ENCODE measurements at regions not wholly inside any gene's neighbourhood (a gene's known extent, or its start where the extent isn't known, plus 50 kb on each side); places are given as distances from the start of the nearest gene placed in this dataset.

- WGBS (ENCODE audit: insufficient coverage) = 60% methylated on average over 1 of the region's 2 CpGs
- no peak for DNase-seq
- H3K4me1 Mint-ChIP-seq = no peaks in the 10 kb centered on the region
These were observed 175.6 kb upstream of the LUZP2 start for GRCh38 chr11:24321229-24321628.

GRCh38 chr11:24324211-24324610 lies 172.6 kb upstream of the LUZP2 start:
- no peaks in the 10 kb centered on the region for H3K36me3 Mint-ChIP-seq
- Histone ChIP-seq H3K4me1 (ENCODE audit: control insufficient read depth in 1 of 2, extremely low read depth in 1 of 2, insufficient read depth in 2 of 2, low read length in 2 of 2) (no peaks in the 10 kb centered on the region), H3K9me3 (no peaks in the 10 kb centered on the region), H3K27me3 (replicated peaks in 1 of 2; ENCODE audit: control insufficient read depth in 2 of 2, extremely low read depth in 1 of 2, insufficient read depth in 2 of 2, low read length in 1 of 2) (no peaks in the 10 kb centered on the region), H3K27ac (ENCODE audit: low read length) (no peak overlapping the region), H3K4me3 (ENCODE audit: control insufficient read depth in 1 of 2, extremely low read depth in 1 of 2, low read length in 1 of 2) (no peak overlapping the region), H3K36me3 (ENCODE audit: control insufficient read depth in 2 of 2, extremely low read depth in 1 of 2, insufficient read depth in 1 of 2, low read length in 1 of 2) (no peaks in the 10 kb centered on the region)
- no peak for DNase-seq
- H3K4me1 Mint-ChIP-seq = no peaks in the 10 kb centered on the region
- no peak overlapping the region for H3K4me3 Mint-ChIP-seq
- H3K27me3 Mint-ChIP-seq = no peaks in the 10 kb centered on the region
- POLR2A ChIA-PET = interaction anchor here in 1 of 2 donors (0.7 kb wide), 1 partner anchor 329 kb away, joined by 6 read pairs; no protein-coding TSS in a partner anchor
- no peak overlapping the region for H3K27ac Mint-ChIP-seq
- peaks cover 8 to 24% (median 10%) of the 10 kb centered on the region in 3 donors for H3K9me3 Mint-ChIP-seq
- CTCF ChIA-PET = no interaction called here
- ATAC-seq (replicated peaks in 1 of 4) = no peak

More at GRCh38 chr11:24321229-24321628, 175.6 kb upstream of the LUZP2 start:
- Histone ChIP-seq H3K9me3 (no peaks in the 10 kb centered on the region), H3K36me3 (ENCODE audit: control insufficient read depth in 2 of 2, extremely low read depth in 1 of 2, insufficient read depth in 1 of 2, low read length in 1 of 2) (no peaks in the 10 kb centered on the region), H3K27me3 (replicated peaks in 1 of 2; ENCODE audit: control insufficient read depth in 2 of 2, extremely low read depth in 1 of 2, insufficient read depth in 2 of 2, low read length in 1 of 2) (no peaks in the 10 kb centered on the region), H3K4me1 (ENCODE audit: control insufficient read depth in 1 of 2, extremely low read depth in 1 of 2, insufficient read depth in 2 of 2, low read length in 2 of 2) (no peaks in the 10 kb centered on the region), H3K4me3 (ENCODE audit: control insufficient read depth in 1 of 2, extremely low read depth in 1 of 2, low read length in 1 of 2) (no peak overlapping the region), H3K27ac (ENCODE audit: low read length) (no peak overlapping the region)
- Mint-ChIP-seq H3K27ac (no peak overlapping the region), H3K36me3 (no peaks in the 10 kb centered on the region), H3K9me3 (peaks cover 12 to 41% (median 20%) of the 10 kb centered on the region in 3 donors), H3K27me3 (no peaks in the 10 kb centered on the region), H3K4me3 (no peak overlapping the region)
- ChIA-PET POLR2A (no interaction called here), CTCF (no interaction called here)
- no peak for ATAC-seq (replicated peaks in 1 of 4)

DNA sequence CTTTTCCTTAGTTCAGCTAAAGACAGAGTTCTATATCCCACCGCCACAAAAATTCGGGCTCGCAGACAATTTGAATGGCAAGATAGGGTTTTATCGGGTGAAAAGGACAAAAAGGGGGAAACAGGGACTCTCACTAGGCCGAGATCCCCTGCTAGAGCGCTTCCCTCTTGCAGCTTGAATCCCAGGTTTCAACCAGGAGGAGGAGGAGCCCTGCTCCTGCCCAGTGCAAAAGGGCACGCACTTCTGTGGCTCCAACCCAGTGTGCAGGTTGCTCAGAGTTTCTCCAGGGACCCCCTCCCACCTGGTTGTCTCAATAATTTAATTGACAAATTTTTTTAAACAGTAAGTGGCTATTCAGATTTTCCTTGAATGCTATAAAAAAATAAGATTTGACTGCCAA lies 152.6 kb upstream of the LUZP2 start:
- Histone ChIP-seq H3K9me3 (no peaks in the 10 kb centered on the region), H3K27ac (ENCODE audit: low read length) (no peak overlapping the region), H3K4me3 (ENCODE audit: control insufficient read depth in 1 of 2, extremely low read depth in 1 of 2, low read length in 1 of 2) (no peak overlapping the region), H3K4me1 (ENCODE audit: control insufficient read depth in 1 of 2, extremely low read depth in 1 of 2, insufficient read depth in 2 of 2, low read length in 2 of 2) (no peaks in the 10 kb centered on the region), H3K36me3 (ENCODE audit: control insufficient read depth in 2 of 2, extremely low read depth in 1 of 2, insufficient read depth in 1 of 2, low read length in 1 of 2) (no peaks in the 10 kb centered on the region), H3K27me3 (replicated peaks in 1 of 2; ENCODE audit: control insufficient read depth in 2 of 2, extremely low read depth in 1 of 2, insufficient read depth in 2 of 2, low read length in 1 of 2) (no peaks in the 10 kb centered on the region)
- DNase-seq (no peak), ATAC-seq (replicated peaks in 1 of 4) (no peak)
- Mint-ChIP-seq H3K36me3 (no peaks in the 10 kb centered on the region), H3K4me3 (no peak overlapping the region), H3K27me3 (no peaks in the 10 kb centered on the region), H3K27ac (no peak overlapping the region), H3K4me1 (no peaks in the 10 kb centered on the region), H3K9me3 (peaks cover under 1 to 7% (median 4%) of the 10 kb centered on the region in 3 donors)
- 68% methylated on average over 3 of the region's 7 CpGs for WGBS (ENCODE audit: insufficient coverage)
- POLR2A ChIA-PET = interaction anchor here in 1 of 2 donors (0.6 kb wide), 1 partner anchor 613 kb away, joined by 3 read pairs; no protein-coding TSS in a partner anchor
- CTCF ChIA-PET = no interaction called here

GRCh38 chr11:24348908-24349307 lies 147.9 kb upstream of the LUZP2 start:
- H3K36me3 ChIP-seq (ENCODE audit: control insufficient read depth in 2 of 2, extremely low read depth in 1 of 2, insufficient read depth in 1 of 2, low read length in 1 of 2) = no peaks in the 10 kb centered on the region
- H3K36me3 Mint-ChIP-seq = no peaks in the 10 kb centered on the region
- ATAC-seq (replicated peaks in 1 of 4) = no peak

GRCh38 chr11:24351179-24351578 lies 145.7 kb upstream of the LUZP2 start:
- H3K27ac Mint-ChIP-seq = no peak overlapping the region
- no peaks in the 10 kb centered on the region for H3K4me1 Mint-ChIP-seq
- ATAC-seq (replicated peaks in 1 of 4) (no peak), DNase-seq (no peak)
- H3K9me3 Mint-ChIP-seq = peaks cover 0 to 7% (median 3%) of the 10 kb centered on the region in 3 donors
- H3K27me3 ChIP-seq (replicated peaks in 1 of 2; ENCODE audit: control insufficient read depth in 2 of 2, extremely low read depth in 1 of 2, insufficient read depth in 2 of 2, low read length in 1 of 2) = no peaks in the 10 kb centered on the region
- H3K9me3 ChIP-seq = no peaks in the 10 kb centered on the region
- no peaks in the 10 kb centered on the region for H3K36me3 Mint-ChIP-seq
- WGBS (ENCODE audit: insufficient coverage) = no CpG with 5 or more reads among the region's 2 CpGs
- POLR2A ChIA-PET = no interaction called here
- no peak overlapping the region for H3K4me3 ChIP-seq (ENCODE audit: control insufficient read depth in 1 of 2, extremely low read depth in 1 of 2, low read length in 1 of 2)
- H3K4me1 ChIP-seq (ENCODE audit: control insufficient read depth in 1 of 2, extremely low read depth in 1 of 2, insufficient read depth in 2 of 2, low read length in 2 of 2) = no peaks in the 10 kb centered on the region
- CTCF ChIA-PET = no interaction called here
- H3K4me3 Mint-ChIP-seq = no peak overlapping the region
- H3K27ac ChIP-seq (ENCODE audit: low read length) = no peak overlapping the region
- H3K27me3 Mint-ChIP-seq = no peaks in the 10 kb centered on the region
- H3K36me3 ChIP-seq (ENCODE audit: control insufficient read depth in 2 of 2, extremely low read depth in 1 of 2, insufficient read depth in 1 of 2, low read length in 1 of 2) = no peaks in the 10 kb centered on the region

More at GRCh38 chr11:24348908-24349307, 147.9 kb upstream of the LUZP2 start:
- DNase-seq = no peak
- no peak overlapping the region for H3K4me3 Mint-ChIP-seq
- Histone ChIP-seq H3K4me1 (ENCODE audit: control insufficient read depth in 1 of 2, extremely low read depth in 1 of 2, insufficient read depth in 2 of 2, low read length in 2 of 2) (no peaks in the 10 kb centered on the region), H3K9me3 (no peaks in the 10 kb centered on the region), H3K4me3 (ENCODE audit: control insufficient read depth in 1 of 2, extremely low read depth in 1 of 2, low read length in 1 of 2) (no peak overlapping the region), H3K27ac (ENCODE audit: low read length) (no peak overlapping the region), H3K27me3 (replicated peaks in 1 of 2; ENCODE audit: control insufficient read depth in 2 of 2, extremely low read depth in 1 of 2, insufficient read depth in 2 of 2, low read length in 1 of 2) (no peaks in the 10 kb centered on the region)
- no peaks in the 10 kb centered on the region for H3K4me1 Mint-ChIP-seq
- CTCF ChIA-PET = no interaction called here
- peaks cover 0 to 6% (median 3%) of the 10 kb centered on the region in 3 donors for H3K9me3 Mint-ChIP-seq
- POLR2A ChIA-PET = no interaction called here
- H3K27me3 Mint-ChIP-seq = no peaks in the 10 kb centered on the region
- no peak overlapping the region for H3K27ac Mint-ChIP-seq

DNA sequence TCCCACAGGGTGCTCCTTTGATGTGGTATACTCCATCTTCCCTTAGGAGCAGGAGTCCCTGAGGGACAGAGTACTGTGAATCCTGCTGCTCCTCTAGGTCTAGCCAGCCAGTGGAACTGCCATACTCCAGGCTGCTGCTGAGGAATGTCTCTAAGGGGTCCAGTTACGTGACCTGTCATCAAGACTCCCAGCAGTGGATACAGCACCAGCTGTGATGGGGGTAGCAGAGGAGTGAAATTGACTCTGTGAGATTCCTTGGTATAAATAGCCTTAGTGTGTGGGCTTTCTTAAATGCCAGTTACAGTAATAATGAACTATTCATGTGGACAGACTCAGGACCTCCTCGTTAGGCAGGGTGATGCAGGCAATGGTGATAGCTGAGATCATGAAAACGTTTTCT lies 140.4 kb upstream of the LUZP2 start:
- Mint-ChIP-seq H3K36me3 (no peaks in the 10 kb centered on the region), H3K27me3 (no peaks in the 10 kb centered on the region), H3K27ac (no peak overlapping the region), H3K9me3 (peaks cover 3 to 8% (median 6%) of the 10 kb centered on the region in 3 donors), H3K4me3 (no peak overlapping the region), H3K4me1 (no peaks in the 10 kb centered on the region)
- ATAC-seq (replicated peaks in 1 of 4) (no peak), DNase-seq (no peak)
- H3K4me3 ChIP-seq (ENCODE audit: control insufficient read depth in 1 of 2, extremely low read depth in 1 of 2, low read length in 1 of 2) = no peak overlapping the region
- ChIA-PET POLR2A (no interaction called here), CTCF (no interaction called here)
- no peaks in the 10 kb centered on the region for H3K9me3 ChIP-seq
- H3K27me3 ChIP-seq (replicated peaks in 1 of 2; ENCODE audit: control insufficient read depth in 2 of 2, extremely low read depth in 1 of 2, insufficient read depth in 2 of 2, low read length in 1 of 2) = no peaks in the 10 kb centered on the region
- H3K36me3 ChIP-seq (ENCODE audit: control insufficient read depth in 2 of 2, extremely low read depth in 1 of 2, insufficient read depth in 1 of 2, low read length in 1 of 2) = no peaks in the 10 kb centered on the region
- no peak overlapping the region for H3K27ac ChIP-seq (ENCODE audit: low read length)
- WGBS (ENCODE audit: insufficient coverage) = 57% methylated on average over 3 of the region's 3 CpGs
- H3K4me1 ChIP-seq (ENCODE audit: control insufficient read depth in 1 of 2, extremely low read depth in 1 of 2, insufficient read depth in 2 of 2, low read length in 2 of 2) = no peaks in the 10 kb centered on the region
